Choroid plexus epithelial cell (primary cell): ENCODE measurements at regions not wholly inside any gene's neighbourhood (a gene's known extent, or its start where the extent isn't known, plus 50 kb on each side); places are given as distances from the start of the nearest gene placed in this dataset.

Experiments used
- DNase-seq: peaks from one replicate; pipeline ENCODE4 v3.0.0-alpha.2; 2010; ENCODE audit warnings: low read depth
- H3K4me3 ChIP-seq: 2 replicates; pipeline ENCODE4 v1.5.1; 2011; ENCODE audit warnings: low read depth, mild to moderate bottlenecking, control low read depth, low read length, moderate library complexity
- CTCF ChIP-seq: conservative IDR thresholded peaks from 2 replicates; pipeline ENCODE4 v1.5.1; 2011; ENCODE audit warnings: low read depth, mild to moderate bottlenecking, control low read depth, inconsistent platforms, low read length, moderate library complexity

GRCh38 chr4:155564880-155565279, 101.8 kb upstream of the GUCY1A1 start:
- DNase-seq: no peak
- TF ChIP-seq CTCF: no peak
- no peak overlapping the region for H3K4me3 ChIP-seq

GRCh38 chr4:155564086-155564485, 102.6 kb upstream of the GUCY1A1 start:
- no peak overlapping the region for H3K4me3 ChIP-seq
- no peak for DNase-seq
- no peak for TF ChIP-seq CTCF

- H3K4me3 ChIP-seq: no peak overlapping the region
- no peak for DNase-seq
- TF ChIP-seq CTCF: no peak
These were observed 106.7 kb upstream of the GUCY1A1 start for GRCh38 chr4:155559915-155560314.

GRCh38 chr4:155552180-155552579, 114.5 kb upstream of the GUCY1A1 start:
- DNase-seq: no peak
- TF ChIP-seq CTCF: no peak
- H3K4me3 ChIP-seq: no peak overlapping the region

GRCh38 chr4:155548173-155548572, 118.5 kb upstream of the GUCY1A1 start:
- no peak for DNase-seq
- H3K4me3 ChIP-seq: no peak overlapping the region
- no peak for TF ChIP-seq CTCF

GRCh38 chr4:155546451-155546850, 120.2 kb upstream of the GUCY1A1 start:
- H3K4me3 ChIP-seq: no peak overlapping the region
- no peak for DNase-seq
- TF ChIP-seq CTCF: no peak

GRCh38 chr4:155545456-155545855, 121.2 kb upstream of the GUCY1A1 start:
- H3K4me3 ChIP-seq: no peak overlapping the region
- DNase-seq: no peak
- TF ChIP-seq CTCF: no peak
